ENCODE measurements at regions not wholly inside any gene's neighbourhood (a gene's known extent, or its start where the extent isn't known, plus 50 kb on each side); places are given as distances from the start of the nearest gene placed in this dataset.

GRCh38 chr7:18352339-18353255 lies 143.0 kb upstream of the HDAC9 start:
- TF ChIP-seq CTCF (IDR thresholded peaks at IDR 0.05) (peak; percentile 30 to 61 (median 56)), POLR2A (IDR thresholded peaks at IDR 0.05) (no peak)
